Ovary (tissue), 3 donors: ENCODE measurements at regions not wholly inside any gene's neighbourhood (a gene's known extent, or its start where the extent isn't known, plus 50 kb on each side); places are given as distances from the start of the nearest gene placed in this dataset.
"Not testable (repeated sequence)": the region's sequence is repeated elsewhere in the genome, so short reads cannot be mapped to it uniquely, and the experiment has no call there.

ENCODE experiments used
- CTCF ChIP-seq, 3 donors: fragments of 450-650 bp in 2 of 3; fragments of 200-600 bp in 1 of 3; IDR thresholded peaks; one replicate each; pipeline versions ENCODE4 v1.5.1 to v1.8.0; 2016 to 2022; ENCODE audit warnings: antibody characterized with exemption in 3 of 3, mild to moderate bottlenecking in 1 of 3
- EP300 ChIP-seq: sonication (generic); formaldehyde crosslinking; IDR thresholded peaks from one replicate; pipeline ENCODE4 v1.6.1; 2017; ENCODE audit warnings: antibody characterized with exemption
- POLR2A ChIP-seq: fragments of 450-650 bp; IDR thresholded peaks from one replicate; pipeline ENCODE4 v1.6.1; 2017; ENCODE audit warnings: antibody characterized with exemption, mild to moderate bottlenecking, moderate library complexity
- donor health status: DM: no; HTN: no; CAD: no.

DNA sequence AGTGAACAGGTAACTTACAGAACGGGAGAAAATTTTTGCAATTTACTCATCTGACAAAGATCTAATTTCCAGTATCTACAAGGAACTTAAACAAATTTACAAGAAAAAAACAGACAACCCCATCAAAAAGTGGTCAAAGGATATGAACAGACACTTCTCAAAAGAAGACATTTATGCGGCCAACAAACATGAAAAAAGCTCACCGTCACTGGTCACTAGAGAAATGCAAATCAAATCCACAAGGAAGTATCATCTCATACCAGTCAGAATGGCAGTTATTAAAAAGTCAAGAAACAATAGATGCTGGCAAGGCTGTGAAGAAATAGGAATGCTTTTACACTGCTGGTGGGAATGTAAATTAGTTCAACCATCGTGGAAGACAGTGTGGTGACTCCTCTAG, 100.5 kb upstream of the GRIN3A start:
- TF ChIP-seq CTCF (IDR thresholded peaks at IDR 0.05); POLR2A; EP300: not testable (repeated sequence)
